HG02938 (cell line): ENCODE measurements at regions not wholly inside any gene's neighbourhood (a gene's known extent, or its start where the extent isn't known, plus 50 kb on each side); places are given as distances from the start of the nearest gene placed in this dataset.
"Not testable (repeated sequence)": the region's sequence is repeated elsewhere in the genome, so short reads cannot be mapped to it uniquely, and the experiment has no call there.

Experiments
- ATAC-seq: cut with Tn5 transposase; IDR thresholded peaks from one replicate; pipeline ENCODE4 v1.9.1; 2021; ENCODE audit warnings: mild to moderate bottlenecking, moderate library complexity; ENCODE audit not compliant: unreplicated experiment

GRCh38 chr2:13950761-13951160, 681.8 kb upstream of the LRATD1 start:
- no peak for ATAC-seq

DNA sequence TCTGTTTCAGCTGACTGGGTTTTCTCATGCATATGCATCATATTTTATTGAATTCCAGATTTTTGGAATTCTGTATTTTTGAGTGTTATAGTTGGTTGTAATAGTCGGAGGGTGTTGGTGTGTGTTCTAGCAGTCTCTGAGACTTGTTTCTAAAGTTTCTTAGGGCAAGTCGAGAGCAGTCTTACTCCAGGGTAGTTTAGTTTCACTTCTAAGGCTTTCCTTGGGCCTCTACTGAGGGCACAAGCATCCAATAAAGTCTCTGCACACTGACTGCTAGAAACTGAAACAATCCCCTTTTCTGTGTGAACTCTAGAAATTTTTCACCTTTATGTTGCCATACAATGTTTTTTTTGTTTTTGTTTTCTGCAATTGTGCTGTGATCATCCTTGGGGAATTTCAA, 663.7 kb upstream of the LRATD1 start:
- ATAC-seq: no peak

- no peak for ATAC-seq
Measured at GRCh38 chr2:13986119-13986720, 646.3 kb upstream of the LRATD1 start.

- no peak for ATAC-seq
Measured at GRCh38 chr2:13996527-13996926, 636.0 kb upstream of the LRATD1 start.

GRCh38 chr2:14011190-14011589, 621.3 kb upstream of the LRATD1 start:
- no peak for ATAC-seq

- ATAC-seq: no peak
Measured at GRCh38 chr2:14015113-14015630, 617.3 kb upstream of the LRATD1 start.

DNA sequence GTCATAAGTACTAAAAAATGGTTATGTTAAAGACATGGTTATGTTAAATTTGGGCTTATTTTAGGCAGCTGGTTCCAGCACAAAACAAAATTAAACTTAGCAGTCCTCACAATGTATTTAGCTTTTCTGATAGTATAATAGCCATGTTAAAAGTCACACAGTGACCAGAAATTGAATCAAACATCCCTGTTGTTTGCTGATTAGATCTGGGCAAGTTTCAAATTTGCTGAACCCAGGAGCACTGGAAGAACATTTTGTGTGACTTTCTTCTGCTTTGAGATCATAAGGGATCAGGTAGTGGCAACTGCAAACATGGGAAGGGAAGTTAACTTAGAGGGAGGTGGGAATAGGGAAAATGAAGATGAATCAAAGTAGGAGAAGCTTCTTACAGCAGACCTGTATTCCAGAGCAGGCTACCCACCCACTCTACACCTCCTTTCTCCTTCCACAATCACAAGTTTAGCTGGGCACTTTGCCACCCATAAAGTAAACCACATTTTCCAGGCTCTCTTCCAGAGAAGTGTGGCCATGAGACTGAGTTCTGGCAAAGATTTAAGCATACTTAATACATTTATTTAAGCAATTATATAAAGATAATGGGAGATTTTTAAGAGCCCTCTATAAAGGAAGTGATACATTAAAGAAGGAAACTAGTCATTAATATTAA, 616.1 kb upstream of the LRATD1 start:
- ATAC-seq: no peak

DNA sequence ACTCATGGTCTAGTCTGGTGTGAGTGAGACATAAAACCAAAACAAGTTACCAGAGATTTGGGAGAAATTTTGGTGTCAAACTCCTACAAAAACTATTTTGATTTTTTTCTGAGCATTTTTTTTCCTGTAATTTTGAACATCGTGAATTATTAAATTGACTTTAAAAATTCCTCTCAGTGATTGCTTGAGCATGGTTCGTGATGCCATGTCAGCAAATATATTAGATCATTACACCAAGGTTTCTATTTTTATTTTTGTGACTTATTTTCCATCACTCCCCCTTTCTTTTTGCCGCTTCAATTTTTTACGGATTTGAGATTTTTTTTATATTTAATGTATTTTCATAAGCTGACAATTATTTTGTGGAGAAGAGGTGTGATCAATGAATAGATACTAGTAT, 613.9 kb upstream of the LRATD1 start:
- ATAC-seq: no peak

DNA sequence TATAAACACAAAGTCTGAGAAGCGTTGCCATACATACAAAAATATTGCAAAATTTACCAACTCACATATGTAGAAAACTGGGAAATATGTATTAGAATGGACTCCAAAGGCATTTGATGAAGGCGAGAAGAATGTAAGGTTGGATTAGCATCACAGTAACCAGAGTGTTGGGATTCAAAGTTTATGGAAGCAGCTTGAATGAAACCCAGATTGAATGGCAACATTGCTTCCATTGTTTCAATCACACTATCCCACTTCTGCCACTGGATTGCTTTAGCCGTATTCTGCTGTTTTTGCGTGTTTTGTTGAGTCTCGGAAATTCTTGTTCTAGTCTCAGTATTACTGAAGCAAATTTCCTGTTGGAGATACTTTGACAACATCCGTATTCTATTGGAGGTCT, 609.0 kb upstream of the LRATD1 start:
- ATAC-seq: no peak

GRCh38 chr2:14039134-14039533, 593.4 kb upstream of the LRATD1 start:
- ATAC-seq: no peak

GRCh38 chr2:14047491-14047890, 585.0 kb upstream of the LRATD1 start:
- ATAC-seq: no peak

DNA sequence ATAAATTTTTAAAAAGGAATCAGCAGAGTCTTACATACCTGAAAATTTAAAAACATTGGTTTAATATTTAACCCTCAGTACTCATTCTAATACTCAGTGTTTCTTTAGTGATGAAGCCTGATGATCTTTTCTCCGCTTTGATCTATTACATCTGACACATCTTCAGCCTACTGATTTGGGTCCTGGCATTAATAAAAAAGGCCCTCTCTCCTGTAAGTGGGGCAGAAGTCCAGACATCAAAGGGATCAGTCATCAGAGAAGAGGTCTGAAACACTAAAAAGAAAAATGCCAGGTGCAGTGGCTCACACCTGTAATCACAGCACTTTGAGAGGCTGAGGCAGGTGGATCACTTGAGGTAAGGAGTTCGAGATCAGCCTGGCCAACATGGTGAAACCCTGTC, 581.1 kb upstream of the LRATD1 start:
- ATAC-seq: no peak

DNA sequence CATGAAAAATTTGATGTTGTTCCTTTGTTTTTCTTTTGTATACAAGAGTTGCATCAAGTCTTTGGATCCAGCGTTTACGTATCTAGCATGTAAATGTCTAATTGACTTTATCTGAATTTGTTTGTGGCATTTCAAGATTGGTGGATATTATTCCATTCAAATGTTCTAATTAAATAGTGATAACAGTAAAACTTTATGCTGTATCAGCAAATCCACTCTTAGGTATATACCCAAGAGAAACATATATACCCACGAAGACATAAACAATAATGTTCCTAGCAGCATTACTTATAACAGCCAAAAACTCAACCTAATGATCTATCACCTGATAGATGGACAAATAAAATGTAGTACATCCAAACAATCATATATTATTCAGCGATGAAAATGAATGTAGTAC, 579.4 kb upstream of the LRATD1 start:
- no peak for ATAC-seq

DNA sequence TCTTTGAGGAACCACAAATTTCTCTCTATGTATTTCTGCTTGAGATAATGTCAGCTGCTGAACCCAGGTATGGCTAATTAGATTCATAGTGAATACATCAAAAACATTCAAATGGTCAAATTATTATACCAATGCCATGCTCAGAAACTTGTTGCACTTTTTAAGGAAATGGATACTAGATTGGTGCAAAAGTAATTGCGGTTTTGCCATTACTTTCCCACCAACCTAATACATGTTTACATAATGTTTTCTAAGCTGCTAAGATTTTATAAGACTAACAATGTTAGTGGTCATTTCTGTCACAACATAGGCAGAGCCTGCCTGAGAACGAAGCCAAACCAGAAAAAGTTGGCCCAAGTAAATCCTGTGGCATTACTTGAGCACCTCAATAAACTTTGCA, 568.2 kb upstream of the LRATD1 start:
- ATAC-seq: no peak

DNA sequence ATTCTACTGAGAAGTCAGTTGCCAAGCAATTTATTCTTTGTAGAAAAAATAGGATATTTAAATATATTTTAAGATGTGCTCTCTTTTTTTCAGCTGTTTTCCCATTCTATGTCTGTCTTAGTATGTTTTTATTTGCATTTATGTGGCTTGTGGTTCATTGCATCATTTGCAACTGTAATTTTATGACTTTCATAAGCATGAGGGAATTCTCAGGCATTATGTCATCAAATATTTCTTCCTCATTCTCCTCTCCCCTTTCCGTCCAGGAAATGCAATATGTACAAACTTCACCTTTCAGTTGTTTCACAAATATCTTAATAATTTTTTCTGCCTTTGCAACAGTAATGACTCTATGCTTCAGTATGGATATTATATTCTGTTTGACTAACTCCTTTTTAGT, 560.2 kb upstream of the LRATD1 start:
- no peak for ATAC-seq

DNA sequence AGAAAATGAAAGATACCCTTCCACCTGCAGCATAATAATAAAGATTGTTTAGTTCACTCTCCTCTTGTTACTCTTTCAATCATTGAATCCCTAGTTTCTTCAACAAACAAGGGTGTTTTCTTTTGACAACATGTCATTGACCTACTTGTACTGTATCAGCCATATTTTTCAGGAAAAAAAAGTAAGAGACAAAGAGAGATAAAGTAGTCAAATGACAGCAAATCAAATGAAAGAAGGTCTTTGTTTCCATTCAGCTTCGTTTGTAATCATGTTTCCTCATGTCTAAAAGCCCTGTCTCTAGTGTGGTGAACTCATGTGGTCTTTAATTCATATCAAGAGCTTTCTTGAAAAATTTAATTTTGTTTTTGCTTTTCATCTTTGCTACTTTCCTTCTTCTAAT, 557.8 kb upstream of the LRATD1 start:
- ATAC-seq: no peak

DNA sequence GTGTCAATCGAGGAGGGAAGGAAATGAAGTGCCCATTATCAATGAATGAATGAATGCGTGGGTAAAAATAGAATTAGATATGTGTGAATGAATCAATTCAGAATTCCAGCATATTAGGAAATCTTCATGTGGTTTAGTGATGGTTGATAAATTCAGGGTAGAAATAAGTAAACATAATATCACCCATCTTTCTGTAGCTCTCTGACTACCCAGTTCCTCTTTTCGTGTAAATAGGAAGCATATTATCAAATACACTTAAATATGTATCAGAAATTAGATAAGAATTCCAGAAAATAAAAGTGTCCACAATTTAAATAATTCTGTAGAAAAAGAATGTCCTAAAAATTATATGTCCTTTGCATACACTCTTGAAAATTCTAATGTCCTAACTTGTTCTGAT, 552.9 kb upstream of the LRATD1 start:
- ATAC-seq: no peak

DNA sequence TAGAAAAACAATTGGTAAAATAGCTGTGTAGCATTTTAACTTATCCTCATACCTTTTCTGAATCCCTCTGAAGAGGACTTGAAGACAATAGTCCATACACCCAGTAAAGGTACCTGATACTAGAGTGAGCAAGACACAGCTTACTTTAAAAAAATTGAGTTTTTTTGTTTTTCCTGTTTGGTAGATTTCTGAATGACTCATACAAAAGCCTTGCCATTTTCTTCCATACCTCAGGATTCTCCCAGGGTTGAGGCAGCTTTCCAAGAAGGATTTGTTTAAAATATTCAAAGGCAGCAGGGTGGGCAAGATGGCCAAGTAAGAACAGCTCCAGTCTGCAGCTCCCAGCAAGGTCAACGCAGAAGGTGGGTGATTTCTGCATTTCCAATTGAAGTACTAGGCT, 551.0 kb upstream of the LRATD1 start:
- ATAC-seq: no peak

DNA sequence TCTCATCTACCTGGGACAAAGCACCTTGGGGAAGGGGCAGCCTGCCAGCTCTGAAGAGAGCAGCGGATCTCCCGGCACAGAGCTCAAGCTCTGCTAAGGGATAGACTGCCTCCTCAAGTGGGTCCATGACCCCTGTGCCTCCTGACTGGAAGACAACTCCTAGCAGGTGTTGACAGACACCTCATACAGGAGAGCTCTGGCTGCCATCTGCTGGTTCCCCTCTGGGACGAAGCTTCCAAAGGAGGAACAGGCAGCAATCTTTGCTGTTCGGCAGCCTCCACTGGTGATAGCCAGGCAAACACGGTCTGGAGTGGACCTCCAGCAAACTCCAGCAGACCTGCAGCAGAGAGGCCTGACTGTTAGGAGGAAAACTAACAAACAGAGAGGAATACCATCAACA, 549.9 kb upstream of the LRATD1 start:
- no peak for ATAC-seq

DNA sequence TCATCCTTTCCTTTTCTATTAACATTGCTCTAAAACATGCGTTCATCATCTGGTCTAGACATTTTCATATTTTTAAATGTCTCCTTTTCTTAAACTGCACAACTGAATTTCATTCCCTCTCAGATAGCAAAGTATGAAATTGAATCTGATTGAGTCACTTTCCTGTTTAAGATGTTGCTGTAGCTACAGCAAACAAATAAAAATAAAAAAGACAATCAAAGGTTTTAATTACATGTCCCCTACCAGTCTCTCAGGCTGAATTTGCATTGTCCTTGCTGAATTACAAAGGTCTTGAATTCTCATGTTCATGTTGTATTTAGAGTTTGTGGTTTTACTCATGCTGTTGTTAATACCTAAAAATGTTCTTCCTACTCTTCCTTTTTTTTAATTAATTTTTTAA, 537.9 kb upstream of the LRATD1 start:
- no peak for ATAC-seq

DNA sequence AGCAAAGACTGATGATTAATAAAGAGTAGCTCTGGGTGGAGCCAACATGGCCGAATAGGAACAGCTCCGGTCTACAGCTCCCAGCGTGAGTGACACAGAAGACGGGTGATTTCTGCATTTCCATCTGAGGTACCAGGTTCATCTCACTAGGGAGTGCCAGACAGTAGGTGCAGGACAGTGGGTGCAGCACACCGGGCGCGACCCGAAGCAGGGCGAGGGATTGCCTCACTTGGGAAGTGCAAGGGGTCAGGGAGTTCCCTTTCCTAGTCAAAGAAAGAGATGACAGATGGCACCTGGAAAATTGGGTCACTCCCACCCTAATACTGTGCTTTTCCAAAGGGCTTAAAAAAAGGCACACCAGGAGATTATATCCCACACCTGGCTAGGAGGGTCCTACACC, 533.4 kb upstream of the LRATD1 start:
- not testable (repeated sequence) for ATAC-seq

GRCh38 chr2:14114275-14114674, 518.2 kb upstream of the LRATD1 start:
- ATAC-seq: no peak

GRCh38 chr2:14120376-14120775, 512.1 kb upstream of the LRATD1 start:
- no peak for ATAC-seq
